HFF-Myc (cell line): ENCODE measurements at regions not wholly inside any gene's neighbourhood (a gene's known extent, or its start where the extent isn't known, plus 50 kb on each side); places are given as distances from the start of the nearest gene placed in this dataset.

Experiments used
- DNase-seq: peaks from one replicate; pipeline ENCODE4 v3.0.0-alpha.2; 2011; ENCODE audit warnings: low read depth; ENCODE audit errors: extremely low read depth
- H3K4me3 ChIP-seq: replicated peaks from 2 replicates; pipeline ENCODE4 v1.5.1; 2011; ENCODE audit warnings: low read depth, mild to moderate bottlenecking, control low read depth, low read length
- CTCF ChIP-seq: IDR thresholded peaks from 2 replicates; pipeline ENCODE4 v1.5.1; 2012; ENCODE audit warnings: mild to moderate bottlenecking, low read depth, low read length, control low read depth; ENCODE audit errors: missing control alignments

DNA sequence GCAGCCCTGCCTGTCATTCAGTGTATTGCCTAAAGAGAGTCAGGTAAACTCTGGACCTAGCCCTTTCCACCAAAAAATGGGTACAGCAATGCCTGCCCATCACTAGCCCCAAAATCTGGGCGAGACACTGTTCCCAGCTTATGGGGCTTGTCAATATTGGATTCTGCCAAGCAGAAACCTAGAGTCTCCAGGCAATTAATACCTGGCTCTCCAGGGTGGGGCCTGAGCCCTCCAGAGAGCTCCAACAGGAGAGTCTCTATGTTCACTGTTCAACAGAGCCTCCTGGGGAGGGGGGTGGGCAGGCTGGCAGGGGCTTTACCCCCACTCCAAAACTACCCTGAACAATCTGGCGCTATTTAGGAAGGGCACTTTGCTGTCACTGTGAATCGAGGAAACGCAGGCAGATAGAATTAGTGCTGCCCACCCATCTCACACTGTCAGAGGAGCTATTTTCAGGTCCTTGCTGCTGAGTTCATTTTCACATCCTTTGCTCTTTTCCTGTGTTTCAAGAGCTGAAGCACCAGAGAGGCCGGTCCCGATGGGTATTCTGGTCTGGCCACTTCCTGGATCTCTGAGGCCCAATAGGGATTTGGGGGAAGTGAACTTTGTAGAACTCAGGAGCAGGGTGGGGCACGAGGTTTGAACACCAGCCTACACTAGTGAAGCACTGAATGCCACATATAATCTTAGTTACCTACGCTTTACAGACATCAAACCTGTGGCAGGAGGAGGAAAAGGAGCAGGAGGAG lies 121.8 kb downstream of the C5orf15 start:
- DNase-seq, result no peak
- H3K4me3 ChIP-seq, result no peak overlapping the region
- TF ChIP-seq CTCF, result no peak

DNA sequence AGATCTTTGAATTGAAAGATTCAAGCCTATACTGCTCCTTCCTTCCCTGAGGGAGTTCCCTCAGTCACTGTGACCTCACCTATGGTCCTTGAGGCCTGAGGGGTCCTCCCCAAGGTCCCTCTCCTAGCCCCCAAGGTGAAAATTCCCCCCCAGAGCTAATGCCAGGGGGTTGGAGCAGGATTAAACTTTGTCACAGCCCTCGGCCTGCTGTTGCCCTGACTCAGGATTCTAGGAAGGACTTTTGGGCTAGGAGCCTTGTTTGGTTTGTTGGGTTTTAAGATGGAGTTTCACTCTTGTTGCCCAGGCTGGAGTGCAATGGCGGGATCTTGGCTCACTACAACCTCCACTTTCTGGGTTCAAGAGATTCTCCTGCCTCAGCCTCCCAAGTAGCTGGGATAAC lies 123.2 kb downstream of the C5orf15 start:
- H3K4me3 ChIP-seq, result no peak overlapping the region
- no peak for TF ChIP-seq CTCF
- no peak for DNase-seq

DNA sequence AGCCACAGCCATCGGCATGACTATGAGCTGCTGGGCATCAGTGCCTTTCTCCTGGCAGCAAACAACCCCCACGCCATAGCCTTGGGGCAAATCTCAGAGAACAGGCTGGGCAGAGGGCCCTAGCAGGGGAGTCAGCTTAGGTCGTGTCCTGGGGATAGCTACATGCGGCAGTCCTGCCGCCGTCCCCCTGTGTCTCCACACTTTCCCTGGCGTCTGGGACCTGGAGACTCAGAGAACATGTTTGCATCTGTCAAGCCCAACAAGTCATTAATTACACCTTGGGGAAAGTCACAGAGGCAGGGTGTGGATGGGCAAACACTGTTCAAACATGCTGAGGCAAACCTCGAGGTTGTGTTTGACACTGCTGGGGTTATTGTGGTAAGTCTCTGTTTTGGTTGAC lies 123.6 kb downstream of the C5orf15 start:
- no peak overlapping the region for H3K4me3 ChIP-seq
- no peak for TF ChIP-seq CTCF
- DNase-seq, result no peak

- H3K4me3 ChIP-seq, result no peak overlapping the region
- DNase-seq, result no peak
- TF ChIP-seq CTCF, result no peak
Measured at GRCh38 chr5:133843911-133844310, 124.5 kb downstream of the C5orf15 start.

DNA sequence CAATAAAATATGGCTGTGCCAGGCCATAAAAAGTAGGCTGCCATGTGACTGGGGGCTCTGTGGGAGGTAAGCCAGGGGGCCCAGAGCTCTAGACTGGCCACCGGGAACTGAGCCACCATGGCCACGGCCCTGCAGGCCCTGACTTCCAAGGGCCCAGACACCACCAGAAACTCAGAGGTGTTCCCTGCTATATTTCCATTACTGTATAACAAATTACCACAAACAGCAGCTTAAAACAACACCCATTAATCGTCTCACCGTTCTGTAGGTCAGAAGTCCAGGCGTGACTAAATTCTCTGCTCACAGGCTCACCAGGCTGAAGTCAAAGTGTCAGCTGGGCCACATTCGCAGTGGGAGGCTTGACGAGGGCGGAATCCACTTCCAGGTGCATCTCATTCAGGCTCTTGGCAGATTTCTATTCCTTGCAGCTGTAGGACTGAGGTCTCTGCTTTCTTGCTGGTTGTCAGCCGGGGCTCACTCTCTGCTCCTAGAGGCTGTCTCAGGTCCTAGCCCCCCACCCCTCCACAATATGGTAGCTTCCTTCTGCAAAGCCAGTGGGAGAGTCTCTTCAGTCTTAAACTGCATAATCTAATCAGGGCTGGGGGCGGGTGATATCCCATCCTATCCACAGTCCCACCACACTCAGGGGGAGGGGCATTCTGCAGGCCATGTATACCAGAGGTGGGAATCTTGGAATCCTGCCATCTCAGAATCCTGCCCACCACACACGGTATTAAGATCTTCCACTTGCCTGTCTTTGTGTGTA lies 125.4 kb downstream of the C5orf15 start:
- DNase-seq, result no peak
- TF ChIP-seq CTCF, result no peak
- H3K4me3 ChIP-seq, result no peak overlapping the region

DNA sequence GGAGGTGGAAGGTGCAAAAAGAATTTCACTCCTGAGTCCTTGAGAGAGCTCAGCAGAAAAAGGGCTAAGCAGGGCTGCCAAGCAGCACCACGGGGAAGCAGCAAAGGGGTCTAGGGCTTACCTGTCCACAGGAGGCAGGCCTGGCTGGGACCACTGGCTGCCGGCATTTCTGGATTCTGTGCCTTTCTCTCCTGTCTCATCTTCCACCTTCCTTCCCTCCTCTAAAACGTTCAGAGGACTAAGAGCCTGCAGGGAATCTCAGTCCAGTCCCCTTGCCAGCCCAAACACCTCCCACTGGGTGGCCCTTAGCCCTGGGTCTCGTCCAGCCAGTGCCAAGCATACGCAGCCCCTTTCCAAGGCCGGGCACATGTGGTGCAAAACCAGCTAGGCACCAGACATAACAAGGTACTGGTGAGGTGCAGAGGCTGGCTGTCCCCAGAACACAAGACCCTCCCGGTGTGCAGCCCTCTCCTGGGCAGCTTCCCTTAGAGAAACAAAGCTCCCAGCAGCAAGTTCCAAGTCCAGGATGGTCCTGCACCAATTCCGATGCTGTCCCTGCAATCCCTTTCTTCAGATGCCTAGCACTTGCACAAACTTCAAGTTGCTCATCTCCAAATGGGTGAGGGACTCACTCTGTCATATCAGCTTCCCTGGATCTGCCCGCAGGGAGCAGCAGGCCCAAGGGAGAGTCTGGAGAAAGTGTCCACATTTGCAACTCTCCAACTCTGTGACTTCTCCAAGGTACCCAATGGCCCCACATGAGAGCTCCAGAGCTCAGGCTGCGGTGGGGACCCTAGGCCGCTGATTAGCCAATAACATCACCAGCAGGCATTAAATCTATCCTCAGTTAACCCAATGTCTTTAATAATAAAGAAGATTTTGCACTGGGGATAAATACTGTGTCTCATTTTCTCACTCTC lies 126.3 kb downstream of the C5orf15 start:
- no peak overlapping the region for H3K4me3 ChIP-seq
- no peak for DNase-seq
- TF ChIP-seq CTCF, result no peak
